Medulla oblongata (tissue), 1 donor: ENCODE measurements at regions not wholly inside any gene's neighbourhood (a gene's known extent, or its start where the extent isn't known, plus 50 kb on each side); places are given as distances from the start of the nearest gene placed in this dataset.
"Not testable (repeated sequence)": the region's sequence is repeated elsewhere in the genome, so short reads cannot be mapped to it uniquely, and the experiment has no call there.

Experiments
- DNase-seq: peaks from one replicate; pipeline ENCODE4 v3.0.0-alpha.2; 2015; ENCODE audit errors: extremely low spot score

GRCh38 chr2:595141-595815 is 81.9 kb downstream of the TMEM18 start:
- no peak for DNase-seq

GRCh38 chr2:594297-594949 is 82.8 kb downstream of the TMEM18 start:
- no peak for DNase-seq

- DNase-seq, result no peak
Measured at GRCh38 chr2:593356-594026, 83.7 kb downstream of the TMEM18 start.

- DNase-seq, result no peak
Measured at GRCh38 chr2:592737-593136, 84.5 kb downstream of the TMEM18 start.

GRCh38 chr2:590214-591175 is 86.7 kb downstream of the TMEM18 start:
- DNase-seq, result no peak

GRCh38 chr2:589281-590130 is 87.7 kb downstream of the TMEM18 start:
- no peak for DNase-seq

GRCh38 chr2:588074-588645 is 89.0 kb downstream of the TMEM18 start:
- no peak for DNase-seq

GRCh38 chr2:587087-587960 is 89.9 kb downstream of the TMEM18 start:
- DNase-seq, result no peak

GRCh38 chr2:586641-587076 is 90.5 kb downstream of the TMEM18 start:
- DNase-seq, result peak; percentile 45

- DNase-seq, result peak; percentile 14
Measured at GRCh38 chr2:584863-585823, 92.1 kb downstream of the TMEM18 start.

GRCh38 chr2:583666-584065 is 93.5 kb downstream of the TMEM18 start:
- no peak for DNase-seq

GRCh38 chr2:582792-583528 is 94.2 kb downstream of the TMEM18 start:
- no peak for DNase-seq

- DNase-seq, result not testable (repeated sequence)
Measured at GRCh38 chr2:582289-582688, 94.9 kb downstream of the TMEM18 start.

GRCh38 chr2:579961-580360 is 97.2 kb downstream of the TMEM18 start:
- no peak for DNase-seq

- no peak for DNase-seq
Measured at GRCh38 chr2:579351-579886, 97.8 kb downstream of the TMEM18 start.

GRCh38 chr2:576292-576691 is 100.9 kb downstream of the TMEM18 start:
- no peak for DNase-seq

- no peak for DNase-seq
Measured at GRCh38 chr2:575727-576236, 101.4 kb downstream of the TMEM18 start.
